Mesendoderm (in vitro differentiated cells): ENCODE measurements at regions not wholly inside any gene's neighbourhood (a gene's known extent, or its start where the extent isn't known, plus 50 kb on each side); places are given as distances from the start of the nearest gene placed in this dataset.

ENCODE experiments used
- DNase-seq: peaks from one replicate; pipeline ENCODE4 v3.0.0; 2013
- H2AK5ac ChIP-seq: 2 replicates; pipeline ENCODE4 v1.6.1; 2013; ENCODE audit warnings: low read length, inconsistent platforms
- H2BK120ac ChIP-seq: 2 replicates; pipeline ENCODE4 v1.6.1; 2013; ENCODE audit warnings: low read depth, mild to moderate bottlenecking, low read length, moderate library complexity, mixed read lengths
- H2BK15ac ChIP-seq: replicated peaks from 2 replicates; pipeline ENCODE4 v1.6.1; 2013; ENCODE audit warnings: low read depth, mild to moderate bottlenecking, moderate library complexity
- H2BK5ac ChIP-seq: 2 replicates; pipeline ENCODE4 v1.6.1; 2013; ENCODE audit warnings: low read length, inconsistent platforms
- H3K18ac ChIP-seq: 2 replicates; pipeline ENCODE4 v1.6.1; 2013; ENCODE audit warnings: mild to moderate bottlenecking, low read length, mixed read lengths
- H3K23ac ChIP-seq: one replicate; pipeline ENCODE4 v1.6.1; 2013; ENCODE audit warnings: low read length
- H3K27ac ChIP-seq: 2 replicates; pipeline ENCODE4 v1.5.1; 2013; ENCODE audit warnings: low read depth, mild to moderate bottlenecking, inconsistent platforms, low read length, moderate library complexity
- H3K27me3 ChIP-seq: 2 replicates; pipeline ENCODE4 v1.6.1; 2013; ENCODE audit warnings: low read length, control low read depth, mild to moderate bottlenecking, inconsistent platforms; ENCODE audit not compliant: insufficient read depth, poor library complexity
- H3K36me3 ChIP-seq: 2 replicates; pipeline ENCODE4 v1.6.1; 2013; ENCODE audit warnings: low read length, inconsistent platforms; ENCODE audit not compliant: control insufficient read depth, insufficient read depth
- H3K4ac ChIP-seq: one replicate; pipeline ENCODE4 v1.6.1; 2013; ENCODE audit warnings: low read depth, mild to moderate bottlenecking, low read length, moderate library complexity
- H3K4me1 ChIP-seq: 2 replicates; pipeline ENCODE4 v1.6.1; 2013; ENCODE audit warnings: low read depth, low read length, inconsistent platforms; ENCODE audit not compliant: control insufficient read depth
- H3K4me2 ChIP-seq: 2 replicates; pipeline ENCODE4 v1.6.1; 2013; ENCODE audit warnings: low read length
- H3K4me3 ChIP-seq: 2 replicates; pipeline ENCODE4 v1.5.1; 2013; ENCODE audit warnings: mild to moderate bottlenecking, low read length
- H3K56ac ChIP-seq: one replicate; pipeline ENCODE4 v1.6.1; 2013; ENCODE audit warnings: low read length
- H3K79me1 ChIP-seq: 2 replicates; pipeline ENCODE4 v1.6.1; 2013; ENCODE audit warnings: low read length, inconsistent platforms
- H3K79me2 ChIP-seq: 2 replicates; pipeline ENCODE4 v1.6.1; 2013; ENCODE audit warnings: mild to moderate bottlenecking, low read length; ENCODE audit not compliant: control insufficient read depth, insufficient read depth
- H3K9ac ChIP-seq: 2 replicates; pipeline ENCODE4 v1.6.1; 2013; ENCODE audit warnings: low read length, inconsistent platforms
- H4K5ac ChIP-seq: one replicate; pipeline ENCODE4 v1.6.1; 2013; ENCODE audit warnings: low read length
- H4K8ac ChIP-seq: one replicate; pipeline ENCODE4 v1.6.1; 2013; ENCODE audit warnings: low read depth, mild to moderate bottlenecking, control low read depth, low read length, moderate library complexity
- WGBS: extraction: QIAGEN DNeasy Blood & Tissue Kit; methylation state at CpG from one replicate; pipeline ENCODE4 v1.1.7; 2013; ENCODE audit warnings: low lambda C conversion rate, missing lambda C conversion rate; ENCODE audit not compliant: insufficient coverage; ENCODE audit errors: extremely low coverage; 5-methylcytosine and 5-hydroxymethylcytosine counted together

GRCh38 chr20:39756369-39756768 is 794.2 kb downstream of the DHX35 start:
- Histone ChIP-seq H3K18ac (no peak overlapping the region), H3K4me2 (no peak overlapping the region), H2BK5ac (no peak overlapping the region), H2BK15ac (no peak overlapping the region), H3K4me3 (no peak overlapping the region), H3K79me2 (no peaks in the 10 kb centered on the region), H3K23ac (no peak overlapping the region), H2AK5ac (no peak overlapping the region), H4K8ac (no peak overlapping the region), H3K9ac (no peak overlapping the region), H3K36me3 (no peaks in the 10 kb centered on the region), H4K5ac (no peak overlapping the region), H3K27me3 (no peaks in the 10 kb centered on the region), H3K27ac (no peak overlapping the region), H3K56ac (no peak overlapping the region), H3K4me1 (no peaks in the 10 kb centered on the region), H3K4ac (no peak overlapping the region), H2BK120ac (no peak overlapping the region), H3K79me1 (no peaks in the 10 kb centered on the region)
- WGBS, result no CpG with 5 or more reads among the region's 1 CpG
- no peak for DNase-seq

GRCh38 chr20:39752262-39752876 is 790.2 kb downstream of the DHX35 start:
- H3K56ac ChIP-seq, result no peak overlapping the region
- no peaks in the 10 kb centered on the region for H3K79me1 ChIP-seq
- no peak overlapping the region for H2BK5ac ChIP-seq
- no peak overlapping the region for H4K5ac ChIP-seq
- no peak overlapping the region for H2BK120ac ChIP-seq
- no peak overlapping the region for H3K23ac ChIP-seq
- no peaks in the 10 kb centered on the region for H3K36me3 ChIP-seq
- no peak overlapping the region for H2AK5ac ChIP-seq
- H3K4me3 ChIP-seq, result no peak overlapping the region
- DNase-seq, result no peak
- no peaks in the 10 kb centered on the region for H3K79me2 ChIP-seq
- H3K27me3 ChIP-seq, result no peaks in the 10 kb centered on the region
- no peak overlapping the region for H3K4me2 ChIP-seq
- no peak overlapping the region for H3K9ac ChIP-seq
- WGBS, result no CpG with 5 or more reads among the region's 4 CpGs
- H4K8ac ChIP-seq, result no peak overlapping the region
- H3K27ac ChIP-seq, result no peak overlapping the region
- H2BK15ac ChIP-seq, result no peak overlapping the region
- H3K4me1 ChIP-seq, result no peaks in the 10 kb centered on the region
- no peak overlapping the region for H3K4ac ChIP-seq
- H3K18ac ChIP-seq, result no peak overlapping the region

- H2BK120ac ChIP-seq, result no peak overlapping the region
- no peaks in the 10 kb centered on the region for H3K79me2 ChIP-seq
- no peak overlapping the region for H4K5ac ChIP-seq
- H3K4me1 ChIP-seq, result no peaks in the 10 kb centered on the region
- no peak overlapping the region for H3K4ac ChIP-seq
- no peak overlapping the region for H2BK15ac ChIP-seq
- H2AK5ac ChIP-seq, result no peak overlapping the region
- no peak overlapping the region for H4K8ac ChIP-seq
- H2BK5ac ChIP-seq, result no peak overlapping the region
- no CpG with 5 or more reads among the region's 4 CpGs for WGBS
- H3K18ac ChIP-seq, result no peak overlapping the region
- no peak overlapping the region for H3K27ac ChIP-seq
- no peaks in the 10 kb centered on the region for H3K36me3 ChIP-seq
- no peak overlapping the region for H3K9ac ChIP-seq
- H3K79me1 ChIP-seq, result no peaks in the 10 kb centered on the region
- no peaks in the 10 kb centered on the region for H3K27me3 ChIP-seq
- H3K56ac ChIP-seq, result no peak overlapping the region
- H3K4me2 ChIP-seq, result no peak overlapping the region
- H3K4me3 ChIP-seq, result no peak overlapping the region
- no peak for DNase-seq
- no peak overlapping the region for H3K23ac ChIP-seq
Observed at GRCh38 chr20:39751557-39752137, 789.5 kb downstream of the DHX35 start.

GRCh38 chr20:39745380-39745779 is 783.2 kb downstream of the DHX35 start:
- no peak overlapping the region for H3K18ac ChIP-seq
- no peak overlapping the region for H2BK5ac ChIP-seq
- H3K56ac ChIP-seq, result no peak overlapping the region
- no peaks in the 10 kb centered on the region for H3K27me3 ChIP-seq
- H4K5ac ChIP-seq, result no peak overlapping the region
- no peaks in the 10 kb centered on the region for H3K4me1 ChIP-seq
- no peak overlapping the region for H4K8ac ChIP-seq
- H3K36me3 ChIP-seq, result no peaks in the 10 kb centered on the region
- no peak for DNase-seq
- H3K4ac ChIP-seq, result no peak overlapping the region
- no CpG with 5 or more reads among the region's 1 CpG for WGBS
- no peak overlapping the region for H3K27ac ChIP-seq
- no peaks in the 10 kb centered on the region for H3K79me1 ChIP-seq
- no peak overlapping the region for H2AK5ac ChIP-seq
- H3K23ac ChIP-seq, result no peak overlapping the region
- no peak overlapping the region for H3K4me2 ChIP-seq
- H3K79me2 ChIP-seq, result no peaks in the 10 kb centered on the region
- no peak overlapping the region for H3K9ac ChIP-seq
- H3K4me3 ChIP-seq, result no peak overlapping the region
- H2BK15ac ChIP-seq, result no peak overlapping the region
- no peak overlapping the region for H2BK120ac ChIP-seq

GRCh38 chr20:39738651-39739050 is 776.5 kb downstream of the DHX35 start:
- Histone ChIP-seq H3K27ac (no peak overlapping the region), H3K4me2 (no peak overlapping the region), H3K27me3 (no peaks in the 10 kb centered on the region), H3K4ac (no peak overlapping the region), H3K18ac (no peak overlapping the region), H4K8ac (no peak overlapping the region), H3K9ac (no peak overlapping the region), H2BK15ac (no peak overlapping the region), H3K36me3 (no peaks in the 10 kb centered on the region), H3K56ac (no peak overlapping the region), H3K4me3 (no peak overlapping the region), H3K23ac (no peak overlapping the region), H3K4me1 (no peaks in the 10 kb centered on the region), H4K5ac (no peak overlapping the region), H3K79me2 (no peaks in the 10 kb centered on the region), H2BK5ac (no peak overlapping the region), H2AK5ac (no peak overlapping the region), H3K79me1 (no peaks in the 10 kb centered on the region), H2BK120ac (no peak overlapping the region)
- no CpG with 5 or more reads among the region's 2 CpGs for WGBS
- no peak for DNase-seq
